A673 (cell line): ENCODE measurements at regions not wholly inside any gene's neighbourhood (a gene's known extent, or its start where the extent isn't known, plus 50 kb on each side); places are given as distances from the start of the nearest gene placed in this dataset.

ENCODE experiments used
- EZH2 ChIP-seq: fragments of 200-600 bp; sonication (generic); IDR thresholded peaks from 2 replicates; pipeline ENCODE4 v1.6.1; 2017; ENCODE audit warnings: borderline replicate concordance, low read depth, mild to moderate bottlenecking, mixed read lengths, antibody characterized with exemption, low read length; ENCODE audit not compliant: poor library complexity, severe bottlenecking
- TF ChIP-seq, protein P1 (sequence below): fragments of 300-800, 200-600 bp; sonication (generic); conservative IDR thresholded peaks from 2 replicates; pipeline ENCODE4 v1.5.1; 2017; ENCODE audit warnings: low read depth, mild to moderate bottlenecking, antibody characterized with exemption, low read length, moderate library complexity, mixed read lengths

- TF ChIP-seq, protein P1, sequence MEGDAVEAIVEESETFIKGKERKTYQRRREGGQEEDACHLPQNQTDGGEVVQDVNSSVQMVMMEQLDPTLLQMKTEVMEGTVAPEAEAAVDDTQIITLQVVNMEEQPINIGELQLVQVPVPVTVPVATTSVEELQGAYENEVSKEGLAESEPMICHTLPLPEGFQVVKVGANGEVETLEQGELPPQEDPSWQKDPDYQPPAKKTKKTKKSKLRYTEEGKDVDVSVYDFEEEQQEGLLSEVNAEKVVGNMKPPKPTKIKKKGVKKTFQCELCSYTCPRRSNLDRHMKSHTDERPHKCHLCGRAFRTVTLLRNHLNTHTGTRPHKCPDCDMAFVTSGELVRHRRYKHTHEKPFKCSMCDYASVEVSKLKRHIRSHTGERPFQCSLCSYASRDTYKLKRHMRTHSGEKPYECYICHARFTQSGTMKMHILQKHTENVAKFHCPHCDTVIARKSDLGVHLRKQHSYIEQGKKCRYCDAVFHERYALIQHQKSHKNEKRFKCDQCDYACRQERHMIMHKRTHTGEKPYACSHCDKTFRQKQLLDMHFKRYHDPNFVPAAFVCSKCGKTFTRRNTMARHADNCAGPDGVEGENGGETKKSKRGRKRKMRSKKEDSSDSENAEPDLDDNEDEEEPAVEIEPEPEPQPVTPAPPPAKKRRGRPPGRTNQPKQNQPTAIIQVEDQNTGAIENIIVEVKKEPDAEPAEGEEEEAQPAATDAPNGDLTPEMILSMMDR: no peak
- TF ChIP-seq EZH2: no peak
These were observed 623.9 kb downstream of the BCOR start for GRCh38 chrX:39473812-39474211.
